H54 (cell line): ENCODE measurements at regions not wholly inside any gene's neighbourhood (a gene's known extent, or its start where the extent isn't known, plus 50 kb on each side); places are given as distances from the start of the nearest gene placed in this dataset.

Experiments
- DNase-seq: peaks from one replicate; pipeline ENCODE4 v3.0.0; 2011; ENCODE audit warnings: low spot score, mixed read lengths; ENCODE audit not compliant: insufficient read length
- FAIRE-seq: peaks from 3 replicates; lab custom pipeline; 2011; peaks lifted over from hg19 to GRCh38; lab: Jason Lieb, UNC
- POLR2A ChIP-seq: IDR thresholded peaks from 2 replicates; pipeline ENCODE4 v1.6.1; 2011; ENCODE audit warnings: low read depth, mild to moderate bottlenecking, low read length

- no peak for TF ChIP-seq POLR2A
- FAIRE-seq: no peak
- no peak for DNase-seq
Observed at GRCh38 chr11:80553565-80553964, 1112.7 kb upstream of the TENM4 start.

- no peak for DNase-seq
- TF ChIP-seq POLR2A: no peak
- FAIRE-seq: no peak
Observed at GRCh38 chr11:80542704-80543103, 1101.9 kb upstream of the TENM4 start.

GRCh38 chr11:80538040-80538439 lies 1097.2 kb upstream of the TENM4 start:
- no peak for DNase-seq
- FAIRE-seq: no peak
- TF ChIP-seq POLR2A: no peak

- DNase-seq (no peak), FAIRE-seq (no peak)
- no peak for TF ChIP-seq POLR2A
Observed at GRCh38 chr11:80533463-80533862, 1092.6 kb upstream of the TENM4 start.

GRCh38 chr11:80532633-80533232 lies 1091.9 kb upstream of the TENM4 start:
- TF ChIP-seq POLR2A: no peak
- no peak for DNase-seq
- FAIRE-seq: no peak

GRCh38 chr11:80529726-80530125 lies 1088.9 kb upstream of the TENM4 start:
- FAIRE-seq: no peak
- TF ChIP-seq POLR2A: no peak

GRCh38 chr11:80525663-80526405 lies 1085.0 kb upstream of the TENM4 start:
- DNase-seq (no peak), FAIRE-seq (no peak)
- no peak for TF ChIP-seq POLR2A

More at GRCh38 chr11:80529726-80530125, 1088.9 kb upstream of the TENM4 start:
- DNase-seq: no peak

- TF ChIP-seq POLR2A: no peak
Observed at GRCh38 chr11:80524349-80524748, 1083.5 kb upstream of the TENM4 start.

GRCh38 chr11:80523057-80523456 lies 1082.2 kb upstream of the TENM4 start:
- FAIRE-seq (no peak), DNase-seq (no peak)

More at GRCh38 chr11:80524349-80524748, 1083.5 kb upstream of the TENM4 start:
- DNase-seq: no peak
- no peak for FAIRE-seq

GRCh38 chr11:80521592-80521991 lies 1080.8 kb upstream of the TENM4 start:
- TF ChIP-seq POLR2A: no peak
- FAIRE-seq (no peak), DNase-seq (no peak)

More at GRCh38 chr11:80523057-80523456, 1082.2 kb upstream of the TENM4 start:
- TF ChIP-seq POLR2A: no peak

GRCh38 chr11:80520507-80520887 lies 1079.7 kb upstream of the TENM4 start:
- FAIRE-seq (no peak), DNase-seq (no peak)
- no peak for TF ChIP-seq POLR2A

GRCh38 chr11:80519596-80520506 lies 1079.0 kb upstream of the TENM4 start:
- FAIRE-seq (no peak), DNase-seq (no peak)
- TF ChIP-seq POLR2A: no peak

- no peak for TF ChIP-seq POLR2A
- FAIRE-seq: no peak
- DNase-seq: no peak
Observed at GRCh38 chr11:80517701-80518100, 1076.9 kb upstream of the TENM4 start.

- TF ChIP-seq POLR2A: no peak
- DNase-seq (no peak), FAIRE-seq (no peak)
Observed at GRCh38 chr11:80515097-80515496, 1074.3 kb upstream of the TENM4 start.
